Esophagus squamous epithelium (tissue), 4 donors: ENCODE measurements at regions not wholly inside any gene's neighbourhood (a gene's known extent, or its start where the extent isn't known, plus 50 kb on each side); places are given as distances from the start of the nearest gene placed in this dataset.

Experiments
- POLR2A ChIP-seq, 4 donors: fragments of 450-650 bp; IDR thresholded peaks; one replicate each; pipeline ENCODE4 v1.6.1; 2017; ENCODE audit warnings: antibody characterized with exemption in 4 of 4, mild to moderate bottlenecking in 4 of 4, moderate library complexity in 3 of 4
- TF ChIP-seq, protein P1 (sequence below), 6 experiments: fragments of 450-650 bp in 4 of 6; fragments of 200-600 bp in 2 of 6; sonication (generic) in 2 of 6; IDR thresholded peaks; one replicate each; pipeline ENCODE4 v1.5.1; 2016 to 2019; ENCODE audit warnings: antibody characterized with exemption in 6 of 6, mild to moderate bottlenecking in 4 of 6, moderate library complexity in 4 of 6

DNA sequence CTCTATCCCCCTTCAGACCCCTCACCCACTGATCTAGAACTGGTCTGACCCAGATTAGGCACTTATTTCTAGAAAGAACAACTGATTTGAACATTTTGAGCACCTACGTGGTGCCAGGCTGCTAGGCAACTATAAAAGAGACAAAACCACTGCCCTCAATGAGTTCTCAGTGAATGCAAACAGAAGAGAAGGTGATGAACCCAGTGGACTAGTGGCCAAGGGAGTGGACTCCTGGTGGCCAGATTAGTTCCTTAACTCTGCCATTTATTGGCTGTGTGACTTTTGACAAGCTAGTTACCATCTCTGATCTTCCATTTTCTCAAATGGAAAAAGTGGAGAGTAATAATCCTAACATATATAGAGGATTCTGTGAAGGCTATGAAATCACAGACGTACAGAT is 259.1 kb upstream of the SALL1 start:
- TF ChIP-seq POLR2A (IDR thresholded peaks at IDR 0.05): no peak
- TF ChIP-seq, protein P1, sequence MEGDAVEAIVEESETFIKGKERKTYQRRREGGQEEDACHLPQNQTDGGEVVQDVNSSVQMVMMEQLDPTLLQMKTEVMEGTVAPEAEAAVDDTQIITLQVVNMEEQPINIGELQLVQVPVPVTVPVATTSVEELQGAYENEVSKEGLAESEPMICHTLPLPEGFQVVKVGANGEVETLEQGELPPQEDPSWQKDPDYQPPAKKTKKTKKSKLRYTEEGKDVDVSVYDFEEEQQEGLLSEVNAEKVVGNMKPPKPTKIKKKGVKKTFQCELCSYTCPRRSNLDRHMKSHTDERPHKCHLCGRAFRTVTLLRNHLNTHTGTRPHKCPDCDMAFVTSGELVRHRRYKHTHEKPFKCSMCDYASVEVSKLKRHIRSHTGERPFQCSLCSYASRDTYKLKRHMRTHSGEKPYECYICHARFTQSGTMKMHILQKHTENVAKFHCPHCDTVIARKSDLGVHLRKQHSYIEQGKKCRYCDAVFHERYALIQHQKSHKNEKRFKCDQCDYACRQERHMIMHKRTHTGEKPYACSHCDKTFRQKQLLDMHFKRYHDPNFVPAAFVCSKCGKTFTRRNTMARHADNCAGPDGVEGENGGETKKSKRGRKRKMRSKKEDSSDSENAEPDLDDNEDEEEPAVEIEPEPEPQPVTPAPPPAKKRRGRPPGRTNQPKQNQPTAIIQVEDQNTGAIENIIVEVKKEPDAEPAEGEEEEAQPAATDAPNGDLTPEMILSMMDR (IDR thresholded peaks at IDR 0.05): no peak
